HepG2 (cell line): ENCODE measurements at regions not wholly inside any gene's neighbourhood (a gene's known extent, or its start where the extent isn't known, plus 50 kb on each side); places are given as distances from the start of the nearest gene placed in this dataset.

Experiments used
- ATAC-seq: fragments of 200-7000 bp; cut with Tn5 transposase; 3 replicates; pipeline ENCODE4 v1.9.1; 2020; ENCODE audit warnings: mild to moderate bottlenecking, moderate library complexity
- BruUV-seq: library from RNA; stranded (reverse); fragments of 400-500 nt; replicated peaks from 2 replicates; lab custom pipeline; 2021; lab: Mats Ljungman, UMichigan
- CTCF ChIA-PET: fragments of 300-600 bp; formaldehyde crosslinking; extraction: SDS; loops from one replicate; lab custom pipeline; 2021; ENCODE audit warnings: low total read pairs, inconsistent platforms, low intra/inter-chr PET ratio; lab: Yijun Ruan, JAX
- POLR2A ChIA-PET: fragments of 350-600 bp; sonication (Branson Sonifier 250); formaldehyde crosslinking; loops from one replicate; lab custom pipeline; 2020; ENCODE audit warnings: antibody characterized with exemption, inconsistent platforms; lab: Yijun Ruan, JAX
- DNase-seq: peaks from one replicate; pipeline ENCODE4 v3.0.0-alpha.2; 2015; ENCODE audit warnings: low spot score
- FAIRE-seq: peaks from 3 replicates; lab custom pipeline; 2011; peaks lifted over from hg19 to GRCh38; lab: Jason Lieb, UNC
- H2AFZ ChIP-seq: one replicate; pipeline ENCODE4 v1.6.1; 2011; ENCODE audit warnings: low read length, inconsistent platforms
- H3K27ac ChIP-seq: fragments of 300-600 bp; 3 replicates; pipeline ENCODE4 v1.8.0; 2011; ENCODE audit warnings: mixed run types, mild to moderate bottlenecking, mixed read lengths, low read length, inconsistent platforms; ENCODE audit not compliant: insufficient read depth; ENCODE audit errors: extremely low read length
- H3K27me3 ChIP-seq, 2 experiments: fragments of 200-600 bp in 1 of 2; 2 replicates in 1 of 2; 3 replicates in 1 of 2; pipeline versions ENCODE4 v1.6.0 to v1.8.0; 2011; ENCODE audit warnings: low read length in 2 of 2, mild to moderate bottlenecking in 2 of 2, moderate library complexity in 2 of 2, inconsistent platforms in 1 of 2; ENCODE audit not compliant: insufficient read depth in 2 of 2, control insufficient read depth in 1 of 2
- H3K36me3 ChIP-seq, 2 experiments: fragments of 200-600 bp in 1 of 2; replicated peaks in 1 of 2; 2 replicates in 1 of 2; 3 replicates in 1 of 2; pipeline versions ENCODE4 v1.5.1 to v1.8.0; 2011; ENCODE audit warnings: low read length in 2 of 2, inconsistent platforms in 1 of 2; ENCODE audit not compliant: insufficient read depth in 2 of 2, control insufficient read depth in 1 of 2
- H3K4me1 ChIP-seq: 2 replicates; pipeline ENCODE4 v1.5.1; 2012; ENCODE audit warnings: low read length, inconsistent platforms; ENCODE audit not compliant: insufficient read depth
- H3K4me2 ChIP-seq: 2 replicates; pipeline ENCODE4 v1.6.0; 2011; ENCODE audit warnings: low read depth, low read length, inconsistent platforms
- H3K4me3 ChIP-seq, 3 experiments: fragments of 200-600 bp in 1 of 3; sonication (generic), shearing (Covaris generic) in 1 of 3; replicated peaks in 1 of 3; 2 replicates each; pipeline ENCODE4 v1.5.1; 2011 to 2016; ENCODE audit warnings: low read length in 3 of 3, inconsistent platforms in 2 of 3, low read depth in 2 of 3, mild to moderate bottlenecking in 2 of 3, control low read depth in 1 of 3, mixed read lengths in 1 of 3; ENCODE audit not compliant: insufficient read depth in 1 of 3
- H3K79me2 ChIP-seq: one replicate; pipeline ENCODE4 v1.6.1; 2011; ENCODE audit warnings: low read length, inconsistent platforms; ENCODE audit not compliant: insufficient read depth
- H3K9ac ChIP-seq: 2 replicates; pipeline ENCODE4 v1.6.0; 2011; ENCODE audit warnings: mild to moderate bottlenecking, low read depth, low read length, inconsistent platforms; ENCODE audit not compliant: insufficient read depth
- H3K9me3 ChIP-seq: 2 replicates; pipeline ENCODE4 v1.5.1; 2012; ENCODE audit warnings: mild to moderate bottlenecking, low read length
- H4K20me1 ChIP-seq: 2 replicates; pipeline ENCODE4 v1.6.0; 2011; ENCODE audit warnings: inconsistent platforms, mild to moderate bottlenecking, low read length, moderate library complexity; ENCODE audit not compliant: insufficient read depth
- DNMT3B ChIP-seq: conservative IDR thresholded peaks from 2 replicates; pipeline ENCODE4 v1.6.1; 2016; ENCODE audit warnings: missing biosample characterization, control low read depth
- ERF ChIP-seq: IDR thresholded peaks from 2 replicates; pipeline ENCODE4 v1.6.1; 2018; ENCODE audit warnings: missing biosample characterization, missing genetic modification reagents
- IKZF1 ChIP-seq: fragments of 450-650 bp; IDR thresholded peaks from 2 replicates; pipeline ENCODE4 v1.7.1; 2016
- MED8 ChIP-seq: sonication (generic); formaldehyde crosslinking; IDR thresholded peaks from 2 replicates; pipeline ENCODE4 v1.8.1; 2023; ENCODE audit warnings: mild to moderate bottlenecking, missing genetic modification reagents; ENCODE audit not compliant: insufficient replicate concordance
- NFRKB ChIP-seq: fragments of 450-650 bp; IDR thresholded peaks from 2 replicates; pipeline ENCODE4 v1.6.1; 2017
- SMARCE1 ChIP-seq: fragments of 450-650 bp; IDR thresholded peaks from 2 replicates; pipeline ENCODE4 v1.6.1; 2017; ENCODE audit warnings: borderline replicate concordance
- ZNF547 ChIP-seq: sonication (generic); formaldehyde crosslinking; IDR thresholded peaks from 2 replicates; pipeline ENCODE4 v1.5.1; 2020; ENCODE audit warnings: mild to moderate bottlenecking, missing genetic modification reagents
- ZNF577 ChIP-seq: sonication (generic); formaldehyde crosslinking; IDR thresholded peaks from 2 replicates; pipeline ENCODE4 v1.4.0; 2020; ENCODE audit warnings: mild to moderate bottlenecking, low read depth, missing genetic modification reagents, borderline replicate concordance
- ZNF644 ChIP-seq: IDR thresholded peaks from 2 replicates; pipeline ENCODE4 v1.6.1; 2016; ENCODE audit warnings: low read depth
- ZSCAN30 ChIP-seq: sonication (generic); formaldehyde crosslinking; IDR thresholded peaks from 2 replicates; pipeline ENCODE4 v1.5.0; 2020; ENCODE audit warnings: mild to moderate bottlenecking, missing genetic modification reagents
- WGBS: methylation state at CpG from one replicate; pipeline ENCODE4 v1.1.6; 2017; ENCODE audit warnings: low lambda C conversion rate; 5-methylcytosine and 5-hydroxymethylcytosine counted together
- in situ Hi-C: cut with HindIII; loops from 2 replicates; pipeline ENCODE4 v1.10.0; 2017; ENCODE audit warnings: low pct_unique_long_range_greater_than_20kb; ENCODE audit not compliant: extremely low pct_ligation_motif_present
- intact Hi-C: fragments of 100-400 bp; cut with micrococcal nuclease; formaldehyde crosslinking; loops from one replicate; pipeline ENCODE4 v1.10.0; 2022; ENCODE audit not compliant: unreplicated experiment
- TF ChIP-seq, protein P1 (sequence below): sonication (generic); formaldehyde crosslinking; IDR thresholded peaks from 2 replicates; pipeline ENCODE4 v1.8.0; 2022; ENCODE audit warnings: missing genetic modification reagents, mild to moderate bottlenecking, borderline replicate concordance
- TF ChIP-seq, protein P2 (sequence below): sonication (generic); formaldehyde crosslinking; IDR thresholded peaks from 2 replicates; pipeline ENCODE4 v1.4.0; 2020; ENCODE audit warnings: missing genetic modification reagents
- TF ChIP-seq, protein P3 (sequence below): sonication (generic); formaldehyde crosslinking; IDR thresholded peaks from 2 replicates; pipeline ENCODE4 v1.5.0; 2020; ENCODE audit warnings: missing genetic modification reagents, mild to moderate bottlenecking, borderline replicate concordance

DNA sequence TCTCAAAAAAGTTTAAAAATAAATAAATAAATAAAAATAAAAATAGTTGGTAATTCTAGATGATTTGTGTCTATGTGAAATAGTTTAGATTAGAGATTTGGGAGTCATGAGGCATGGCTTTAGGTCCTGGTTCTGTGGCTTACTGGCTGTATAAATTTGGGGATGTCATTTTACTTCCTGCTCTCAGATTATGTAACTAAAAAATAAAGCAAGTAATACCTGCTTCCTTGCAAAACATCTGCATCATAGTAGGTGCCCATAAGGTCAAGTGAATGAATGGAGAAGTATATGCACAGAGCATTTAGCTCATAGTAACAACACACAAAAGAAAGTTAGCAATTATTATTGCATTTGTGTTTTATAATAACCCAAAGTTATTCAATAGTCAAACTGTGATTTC is 287.7 kb upstream of the TLE4 start (continued):
- TF ChIP-seq, protein P1, sequence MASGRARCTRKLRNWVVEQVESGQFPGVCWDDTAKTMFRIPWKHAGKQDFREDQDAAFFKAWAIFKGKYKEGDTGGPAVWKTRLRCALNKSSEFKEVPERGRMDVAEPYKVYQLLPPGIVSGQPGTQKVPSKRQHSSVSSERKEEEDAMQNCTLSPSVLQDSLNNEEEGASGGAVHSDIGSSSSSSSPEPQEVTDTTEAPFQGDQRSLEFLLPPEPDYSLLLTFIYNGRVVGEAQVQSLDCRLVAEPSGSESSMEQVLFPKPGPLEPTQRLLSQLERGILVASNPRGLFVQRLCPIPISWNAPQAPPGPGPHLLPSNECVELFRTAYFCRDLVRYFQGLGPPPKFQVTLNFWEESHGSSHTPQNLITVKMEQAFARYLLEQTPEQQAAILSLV (CRISPR knock-in tag): no peak
- TF ChIP-seq MED8 (no peak), SMARCE1 (no peak)
- TF ChIP-seq, all 625 proteins: peak for 0

DNA sequence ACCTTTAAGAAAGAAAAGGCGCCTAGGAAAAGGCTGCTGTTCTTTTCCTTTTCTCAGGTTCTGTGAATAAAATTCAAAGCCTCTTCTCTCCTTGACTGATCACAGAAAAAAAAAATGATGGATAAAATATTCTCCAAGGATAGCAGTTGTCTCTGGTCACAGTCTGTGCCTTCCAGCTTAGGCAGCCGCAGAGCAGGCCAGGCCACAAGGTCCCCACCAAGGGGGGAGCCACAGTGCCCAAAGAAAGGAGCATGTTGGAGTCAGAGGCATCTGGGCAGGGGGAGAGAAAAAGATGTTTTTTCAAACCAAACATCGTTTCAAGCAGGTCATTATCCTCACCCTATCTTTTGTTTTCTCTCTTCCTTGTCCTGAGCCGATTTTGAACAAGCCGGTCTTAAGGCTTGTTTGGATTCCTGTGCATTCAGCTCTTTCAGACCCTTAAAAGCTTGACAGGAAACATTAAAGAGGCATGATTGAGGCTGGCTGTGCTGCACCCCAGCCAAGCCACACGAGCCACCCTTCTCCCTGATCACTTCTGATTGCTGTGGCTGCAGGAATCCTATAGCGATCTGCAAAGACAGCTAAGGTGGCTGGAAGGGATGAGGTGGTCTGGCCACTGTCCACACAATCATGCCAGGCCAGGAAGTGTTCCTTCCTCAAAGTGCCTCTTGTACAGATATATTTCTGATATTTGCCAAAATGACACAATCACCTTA is 284.6 kb upstream of the TLE4 start:
- H3K79me2 ChIP-seq: no peaks in the 10 kb centered on the region
- ATAC-seq (no peak), DNase-seq (no peak), FAIRE-seq (no peak)
- no TSS peak for BruUV-seq
- intact Hi-C loops: no loop called here
- no peak for TF ChIP-seq IKZF1
- TF ChIP-seq, protein P2, sequence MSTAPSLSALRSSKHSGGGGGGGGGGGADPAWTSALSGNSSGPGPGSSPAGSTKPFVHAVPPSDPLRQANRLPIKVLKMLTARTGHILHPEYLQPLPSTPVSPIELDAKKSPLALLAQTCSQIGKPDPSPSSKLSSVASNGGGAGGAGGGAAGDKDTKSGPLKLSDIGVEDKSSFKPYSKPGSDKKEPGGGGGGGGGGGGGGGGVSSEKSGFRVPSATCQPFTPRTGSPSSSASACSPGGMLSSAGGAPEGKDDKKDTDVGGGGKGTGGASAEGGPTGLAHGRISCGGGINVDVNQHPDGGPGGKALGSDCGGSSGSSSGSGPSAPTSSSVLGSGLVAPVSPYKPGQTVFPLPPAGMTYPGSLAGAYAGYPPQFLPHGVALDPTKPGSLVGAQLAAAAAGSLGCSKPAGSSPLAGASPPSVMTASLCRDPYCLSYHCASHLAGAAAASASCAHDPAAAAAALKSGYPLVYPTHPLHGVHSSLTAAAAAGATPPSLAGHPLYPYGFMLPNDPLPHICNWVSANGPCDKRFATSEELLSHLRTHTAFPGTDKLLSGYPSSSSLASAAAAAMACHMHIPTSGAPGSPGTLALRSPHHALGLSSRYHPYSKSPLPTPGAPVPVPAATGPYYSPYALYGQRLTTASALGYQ (CRISPR knock-in tag): no peak
- no peak for TF ChIP-seq ZNF547
- no peak for TF ChIP-seq ZNF577 (CRISPR knock-in tag)
- TF ChIP-seq, protein P3, sequence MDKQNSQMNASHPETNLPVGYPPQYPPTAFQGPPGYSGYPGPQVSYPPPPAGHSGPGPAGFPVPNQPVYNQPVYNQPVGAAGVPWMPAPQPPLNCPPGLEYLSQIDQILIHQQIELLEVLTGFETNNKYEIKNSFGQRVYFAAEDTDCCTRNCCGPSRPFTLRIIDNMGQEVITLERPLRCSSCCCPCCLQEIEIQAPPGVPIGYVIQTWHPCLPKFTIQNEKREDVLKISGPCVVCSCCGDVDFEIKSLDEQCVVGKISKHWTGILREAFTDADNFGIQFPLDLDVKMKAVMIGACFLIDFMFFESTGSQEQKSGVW (CRISPR knock-in tag): no peak
- no peak for TF ChIP-seq ZSCAN30 (CRISPR knock-in tag)
- no peak for TF ChIP-seq ZNF644 (CRISPR knock-in tag)
- TF ChIP-seq NFRKB: no peak
- no peak for TF ChIP-seq DNMT3B (CRISPR knock-in tag)
- TF ChIP-seq ERF (CRISPR knock-in tag): no peak
- in situ Hi-C loops: no loop called here
- H3K27ac ChIP-seq: no peak overlapping the region
- no peaks in the 10 kb centered on the region for H3K36me3 ChIP-seq
- H3K27me3 ChIP-seq: no peaks in the 10 kb centered on the region
- H3K9ac ChIP-seq: no peak overlapping the region
- H3K4me1 ChIP-seq: no peaks in the 10 kb centered on the region
- no peak overlapping the region for H2AFZ ChIP-seq
- H3K4me2 ChIP-seq: no peak overlapping the region
- ChIA-PET CTCF (no interaction called here), POLR2A (no interaction called here)
- no peaks in the 10 kb centered on the region for H4K20me1 ChIP-seq
- H3K9me3 ChIP-seq: no peaks in the 10 kb centered on the region
- H3K4me3 ChIP-seq: no peak overlapping the region
- WGBS: 19% methylated on average over 7 of the region's 7 CpGs
